Cerebellar cortex (tissue), 1 donor: ENCODE measurements at regions not wholly inside any gene's neighbourhood (a gene's known extent, or its start where the extent isn't known, plus 50 kb on each side); places are given as distances from the start of the nearest gene placed in this dataset.

Experiments
- DNase-seq: peaks from one replicate; pipeline ENCODE4 v3.0.0-alpha.2; 2015; ENCODE audit warnings: low spot score

GRCh38 chr20:11391591-11391990 is 526.1 kb upstream of the BTBD3 start:
- no peak for DNase-seq

DNA sequence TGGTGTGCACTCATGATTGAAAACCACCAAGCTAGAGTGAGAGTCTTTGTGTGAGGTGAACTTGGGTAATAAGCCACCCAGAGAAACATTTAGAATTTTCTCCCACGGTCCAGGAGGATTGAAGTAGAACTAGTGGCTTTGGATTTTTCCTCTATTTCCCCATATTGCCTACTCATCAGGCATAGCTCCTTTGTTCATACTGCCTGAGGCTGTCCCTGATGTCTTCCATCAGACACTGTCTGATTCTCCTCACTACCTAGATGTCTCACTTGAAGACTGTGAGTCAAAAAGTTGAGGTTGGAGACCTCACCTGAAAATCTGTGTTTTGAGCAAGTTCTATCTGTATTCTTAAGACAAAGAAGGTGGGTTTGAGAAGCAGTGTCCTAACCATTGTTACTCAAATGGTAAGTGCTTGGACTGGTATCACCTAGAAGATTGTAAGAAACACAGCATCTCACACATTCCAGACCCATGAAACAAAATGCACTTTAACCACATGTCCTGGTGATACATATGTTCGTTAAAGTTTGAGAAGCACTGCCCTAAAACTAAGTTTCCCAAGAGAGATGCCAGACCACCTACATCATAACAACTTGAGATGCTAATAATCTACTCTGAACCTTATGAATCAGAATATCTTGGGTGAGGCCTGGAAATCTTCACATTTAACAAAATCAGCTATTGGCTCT is 523.4 kb upstream of the BTBD3 start:
- DNase-seq = no peak

DNA sequence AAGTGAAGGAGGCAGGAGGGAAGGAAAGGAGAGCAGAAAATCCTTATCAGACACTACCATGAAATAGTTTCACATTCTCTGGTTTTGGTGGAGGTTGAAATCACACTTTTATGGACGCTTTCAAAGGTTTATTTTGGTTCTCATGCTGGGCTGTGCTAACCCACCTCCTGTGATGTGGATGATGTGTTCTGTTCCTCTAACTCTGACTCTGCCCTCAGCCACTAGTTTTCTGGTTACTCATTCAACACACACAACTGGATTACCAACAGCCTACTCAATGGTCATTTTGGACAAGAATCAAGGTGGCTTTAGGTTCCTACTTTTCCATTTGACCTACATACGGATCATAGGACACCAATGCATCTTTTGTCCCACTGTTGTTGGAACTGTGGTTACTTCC is 522.1 kb upstream of the BTBD3 start:
- DNase-seq = no peak

GRCh38 chr20:11401988-11402387 is 515.7 kb upstream of the BTBD3 start:
- no peak for DNase-seq

- DNase-seq = no peak
These were observed 514.0 kb upstream of the BTBD3 start for GRCh38 chr20:11403711-11404110.

- no peak for DNase-seq
These were observed 510.8 kb upstream of the BTBD3 start for GRCh38 chr20:11406877-11407276.

GRCh38 chr20:11409561-11409960 is 508.1 kb upstream of the BTBD3 start:
- DNase-seq = no peak

- DNase-seq = no peak
These were observed 505.9 kb upstream of the BTBD3 start for GRCh38 chr20:11411765-11412164.

DNA sequence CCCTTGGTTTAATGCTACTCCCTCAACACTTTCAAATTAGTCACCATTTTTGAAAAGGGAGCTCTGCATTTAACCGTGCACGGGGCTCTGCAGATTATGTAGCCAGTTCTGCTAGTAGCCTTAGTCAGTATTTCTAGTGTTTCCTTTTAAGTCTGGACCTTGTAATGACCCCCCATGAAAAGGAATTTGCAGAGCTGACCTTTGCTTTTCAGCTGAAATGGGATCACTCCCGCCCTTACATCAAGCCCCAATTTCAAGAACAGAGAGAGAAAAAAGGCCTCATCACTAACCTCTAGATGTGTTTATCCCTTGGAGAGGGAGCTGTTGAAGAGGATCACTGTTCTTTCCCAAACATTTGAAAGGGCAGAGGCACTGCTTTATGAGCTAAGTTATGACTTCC is 490.7 kb upstream of the BTBD3 start:
- DNase-seq = no peak

GRCh38 chr20:11429168-11429567 is 488.5 kb upstream of the BTBD3 start:
- DNase-seq = no peak

DNA sequence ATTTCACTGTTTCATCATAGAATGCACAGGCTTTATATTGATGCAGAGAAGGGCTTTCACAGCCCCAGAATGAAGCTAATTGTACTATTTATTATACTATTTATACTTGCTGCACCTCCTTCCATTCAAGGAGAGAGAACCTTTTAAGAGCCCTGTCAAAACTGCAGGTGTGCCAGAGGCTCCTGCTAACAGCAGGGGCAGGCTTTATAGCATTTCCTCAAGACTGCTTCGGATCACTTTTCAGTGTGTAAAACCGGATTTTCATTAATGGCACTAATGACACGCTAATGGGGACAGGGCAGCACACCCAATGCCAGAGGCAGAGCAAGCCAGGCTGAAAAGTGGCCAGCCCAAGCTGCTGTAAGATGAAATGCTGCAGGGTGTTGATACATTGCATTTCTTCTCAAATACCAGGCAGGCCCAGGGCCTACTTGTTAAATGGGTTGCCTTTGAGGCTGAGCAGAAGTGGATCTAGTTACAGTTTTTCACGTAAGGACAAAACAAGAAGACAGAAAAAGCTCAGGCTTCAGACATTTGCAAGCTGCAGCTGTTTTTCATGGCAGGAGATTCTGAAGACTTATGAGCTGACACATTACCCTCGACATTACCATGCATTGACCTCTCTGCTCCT is 487.7 kb upstream of the BTBD3 start:
- no peak for DNase-seq

DNA sequence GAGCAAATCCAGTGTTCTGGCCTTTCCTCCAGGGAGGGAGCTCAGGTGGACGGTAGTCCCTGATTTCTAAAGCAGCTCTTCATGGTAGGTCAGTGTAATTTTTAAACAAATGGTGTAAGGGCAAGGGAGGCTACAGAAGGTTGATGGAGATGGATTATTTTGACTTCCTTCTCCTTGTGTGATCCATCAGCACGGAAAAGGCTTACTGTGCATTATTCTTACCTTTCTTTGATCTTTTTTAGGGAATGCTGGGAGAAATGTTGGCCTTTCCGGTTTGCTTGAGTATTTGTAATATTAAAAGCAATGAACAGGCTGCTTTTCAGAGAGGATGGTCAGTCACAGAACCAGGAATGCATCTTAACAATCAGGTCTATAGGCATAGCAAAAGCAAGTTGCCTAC is 487.0 kb upstream of the BTBD3 start:
- no peak for DNase-seq

GRCh38 chr20:11431621-11432020 is 486.1 kb upstream of the BTBD3 start:
- no peak for DNase-seq

DNA sequence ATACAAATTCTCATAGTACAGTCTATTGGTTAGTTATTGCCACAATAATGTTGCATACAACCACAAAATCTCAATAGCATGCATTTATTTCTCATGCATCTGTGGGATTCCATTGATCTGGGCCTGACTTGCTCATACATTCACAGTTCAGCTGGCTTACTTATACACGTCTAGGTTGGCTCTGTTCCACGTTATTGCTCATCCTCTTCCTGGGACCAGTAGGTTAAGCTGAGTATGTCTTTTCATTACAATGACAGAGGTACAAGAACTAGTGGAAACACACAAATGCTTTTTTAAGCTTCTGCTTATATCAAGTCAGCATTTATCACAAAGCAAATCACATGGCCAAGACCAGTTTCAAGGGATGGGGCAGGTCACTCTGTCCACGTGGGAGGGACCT is 485.3 kb upstream of the BTBD3 start:
- DNase-seq = no peak

DNA sequence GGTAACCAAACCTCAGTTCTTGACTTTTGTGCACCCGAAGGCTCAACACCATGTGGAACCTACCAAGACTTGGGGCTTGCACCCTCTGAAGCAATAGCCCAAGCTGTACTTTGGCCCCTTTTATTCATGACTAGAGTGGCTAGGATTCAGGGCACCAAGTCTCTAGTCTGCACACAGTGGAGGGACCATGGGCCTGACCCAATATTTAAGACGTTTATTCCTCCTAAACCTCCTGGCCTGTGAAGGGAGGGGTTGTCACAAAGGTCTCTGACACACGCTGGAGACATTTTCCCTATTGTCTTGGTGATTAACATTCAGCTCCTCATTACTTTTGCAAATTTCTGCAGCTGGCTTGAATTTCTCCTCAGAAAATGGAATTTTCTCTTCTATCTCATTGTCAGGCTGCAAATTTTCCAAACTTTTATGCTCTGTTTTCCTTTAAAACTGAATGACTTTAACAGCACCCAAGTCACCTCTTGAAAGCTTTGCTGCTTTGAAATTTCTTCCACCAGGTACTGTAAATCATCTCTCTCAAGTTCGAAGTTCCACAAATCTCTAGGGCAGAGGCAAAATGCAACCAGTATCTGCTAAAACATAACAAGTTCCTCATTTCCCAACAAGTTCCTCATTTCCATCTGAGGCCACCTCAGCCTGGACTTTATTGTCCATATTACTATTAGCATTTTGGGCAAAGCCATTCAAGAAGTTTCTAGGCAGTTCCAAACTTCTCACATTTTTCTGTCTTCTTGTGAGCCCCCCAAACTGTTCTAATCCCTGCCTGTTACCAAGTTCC is 481.4 kb upstream of the BTBD3 start:
- no peak for DNase-seq

GRCh38 chr20:11437090-11437489 is 480.6 kb upstream of the BTBD3 start:
- no peak for DNase-seq

GRCh38 chr20:11437611-11438380 is 479.9 kb upstream of the BTBD3 start:
- no peak for DNase-seq

DNA sequence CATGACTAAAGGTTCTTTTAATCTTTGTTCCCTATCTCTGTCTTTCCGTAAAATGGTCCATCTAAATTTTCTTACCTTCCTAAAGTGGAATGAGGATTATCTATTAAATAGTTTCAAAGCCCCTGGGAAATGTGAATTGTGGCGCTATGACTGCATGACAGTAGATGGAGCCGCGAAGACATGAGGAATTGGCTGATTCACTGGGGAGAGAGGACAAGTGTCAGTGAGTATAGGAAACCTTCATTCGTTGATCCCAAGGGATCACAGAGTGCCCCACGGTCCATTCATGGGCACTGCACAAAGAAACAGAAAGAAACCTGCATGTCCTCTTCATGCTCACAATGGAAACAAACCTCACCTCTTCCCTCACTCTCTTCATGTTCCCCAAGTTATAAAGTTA is 479.3 kb upstream of the BTBD3 start:
- DNase-seq = no peak

DNA sequence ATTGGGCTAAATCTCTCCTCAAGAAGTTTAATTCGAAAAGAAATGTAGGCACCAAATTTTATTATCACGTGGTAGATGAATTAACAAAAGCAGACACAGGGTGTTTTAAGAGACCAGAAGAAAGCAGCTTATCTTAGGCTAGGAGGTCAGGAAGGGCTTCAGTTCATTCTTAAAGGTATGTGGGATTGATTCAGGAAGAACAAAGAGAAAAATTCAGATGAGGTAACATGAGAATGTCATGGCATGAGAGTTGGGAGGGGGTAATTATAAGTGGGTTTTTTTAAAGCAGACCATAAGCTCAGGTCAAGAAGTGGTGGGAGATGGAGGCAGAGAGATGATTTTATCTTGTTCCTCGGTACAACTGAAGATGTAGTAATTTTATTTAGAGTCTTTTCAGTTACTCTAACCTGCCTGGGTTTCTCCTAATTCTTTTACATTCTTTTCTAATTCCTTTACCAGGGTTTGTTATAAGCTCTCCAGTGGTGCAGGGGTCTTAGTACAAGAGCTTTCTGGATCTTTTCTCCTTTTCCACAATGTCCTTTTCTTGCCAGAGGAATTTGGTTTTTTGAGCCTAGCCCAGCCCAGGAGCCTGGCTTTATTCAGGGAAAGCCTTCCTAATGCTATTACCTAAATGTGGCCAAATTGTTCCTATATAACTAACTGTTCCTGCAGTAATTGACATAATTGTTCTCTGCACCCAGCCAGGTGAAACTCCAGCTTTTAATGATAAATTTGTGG is 474.1 kb upstream of the BTBD3 start:
- no peak for DNase-seq

DNA sequence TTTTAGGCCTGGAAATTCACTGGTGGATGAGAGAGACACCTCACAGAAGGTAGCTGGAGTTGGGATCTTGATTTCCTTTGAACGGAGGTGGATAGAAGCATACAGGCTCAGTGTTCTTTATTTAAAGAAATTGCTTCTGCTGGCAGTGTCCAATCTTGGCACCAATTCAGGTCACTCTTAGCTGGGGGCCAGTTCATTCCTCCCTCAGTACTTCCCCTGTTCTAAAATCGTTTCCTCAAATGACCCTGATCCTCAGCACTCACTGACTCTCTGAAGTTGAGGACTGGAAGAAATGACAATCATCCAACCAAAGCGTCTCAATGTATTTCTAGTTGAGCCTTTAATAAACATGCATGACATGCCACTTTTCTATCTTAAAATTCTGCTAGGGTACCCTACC is 472.5 kb upstream of the BTBD3 start:
- DNase-seq = no peak

DNA sequence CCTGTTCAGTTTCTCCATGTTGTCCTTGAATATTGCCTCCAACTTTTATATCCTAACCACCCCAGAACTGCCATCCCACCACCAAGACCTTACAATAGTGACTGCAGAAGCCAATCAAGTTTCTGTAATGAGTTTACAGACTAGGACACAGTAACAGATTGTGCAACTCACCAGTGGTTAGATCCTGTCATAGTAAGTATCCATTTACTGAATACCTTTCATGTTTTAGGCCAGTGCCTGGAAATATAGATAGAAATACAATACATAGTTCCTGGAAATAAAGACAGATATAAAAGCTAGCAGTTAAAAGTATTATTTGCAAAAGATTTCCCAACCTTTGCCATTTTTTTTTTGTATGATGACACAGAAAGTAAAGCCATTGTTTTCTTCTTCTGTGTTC is 471.8 kb upstream of the BTBD3 start:
- DNase-seq = no peak
